ENCODE measurements at regions not wholly inside any gene's neighbourhood (a gene's known extent, or its start where the extent isn't known, plus 50 kb on each side); places are given as distances from the start of the nearest gene placed in this dataset.

DNA sequence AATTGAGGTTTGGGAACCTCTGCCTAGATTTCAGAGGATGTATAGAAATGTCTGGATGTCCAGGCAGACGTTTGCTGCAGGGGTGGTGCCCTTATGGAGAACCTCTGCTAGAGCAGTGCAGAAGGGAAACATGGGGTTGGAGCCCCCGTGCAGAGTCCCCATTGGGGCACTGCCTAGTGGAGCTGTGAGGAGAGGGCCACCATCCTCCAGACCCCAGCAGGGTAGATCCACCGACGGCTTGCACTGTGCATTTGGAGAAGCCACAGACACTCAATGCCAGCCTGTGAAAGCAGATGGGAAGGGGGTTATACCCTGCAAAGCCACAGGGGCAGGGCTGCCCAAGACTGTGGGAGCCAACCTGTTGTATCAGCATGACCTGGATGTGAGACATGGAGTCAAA lies 354.6 kb downstream of the ZNF326 start:
- ChIA-PET POLR2A (no interaction called here), CTCF (ENCODE audit: low intra/inter-chr PET ratio, low total read pairs) (no interaction called here)
- Histone ChIP-seq H4K20me1 (ENCODE audit: insufficient read depth, low read length) (no peaks in the 10 kb centered on the region), H3K4me3 (replicated peaks in 1 of 3; ENCODE audit: insufficient read depth in 1 of 3, low read depth in 2 of 3, low read length in 3 of 3) (no peak overlapping the region), H3K4me1 (ENCODE audit: insufficient read depth, low read length) (no peaks in the 10 kb centered on the region), H2AFZ (ENCODE audit: low read length) (no peak overlapping the region), H3K79me2 (ENCODE audit: insufficient read depth, low read length) (no peaks in the 10 kb centered on the region), H3K9ac (ENCODE audit: insufficient read depth, low read depth, low read length) (no peak overlapping the region), H3K27me3 (ENCODE audit: control insufficient read depth in 1 of 2, insufficient read depth in 2 of 2, low read length in 2 of 2) (no peaks in the 10 kb centered on the region), H3K4me2 (ENCODE audit: low read depth, low read length) (no peak overlapping the region), H3K27ac (ENCODE audit: extremely low read length, insufficient read depth, low read length) (no peak overlapping the region), H3K36me3 (replicated peaks in 1 of 2; ENCODE audit: control insufficient read depth in 1 of 2, insufficient read depth in 2 of 2, low read length in 2 of 2) (no peaks in the 10 kb centered on the region), H3K9me3 (ENCODE audit: low read length) (peaks cover 19% of the 10 kb centered on the region)
- ATAC-seq: no peak
- no peak for DNase-seq (ENCODE audit: low spot score)
- FAIRE-seq: no peak
- no TSS peak for BruUV-seq (replicated peaks)
- 25% methylated on average over 4 of the region's 4 CpGs for WGBS (ENCODE audit: low lambda C conversion rate)
- in situ Hi-C loops (cut with HindIII; ENCODE audit: extremely low pct_ligation_motif_present, low pct_unique_long_range_greater_than_20kb): no loop called here
- intact Hi-C loops (cut with micrococcal nuclease; ENCODE audit: unreplicated experiment): no loop called here
- no peak for TF ChIP-seq SMAD3 (CRISPR knock-in tag; IDR thresholded peaks at IDR 0.05)
- no peak for TF ChIP-seq SALL1 (CRISPR knock-in tag; IDR thresholded peaks at IDR 0.05)
- no peak for TF ChIP-seq NCOA1 (CRISPR knock-in tag; IDR thresholded peaks at IDR 0.05)
- TF ChIP-seq CSRNP1 (CRISPR knock-in tag; IDR thresholded peaks at IDR 0.05): no peak
- no peak for TF ChIP-seq ZFAT (CRISPR knock-in tag; conservative IDR thresholded peaks at IDR 0.05)
- no peak for TF ChIP-seq STAG1 (CRISPR knock-in tag; IDR thresholded peaks at IDR 0.05)
- no peak for TF ChIP-seq THAP11 (CRISPR knock-in tag; IDR thresholded peaks at IDR 0.05)
- no peak for TF ChIP-seq CEBPZ (IDR thresholded peaks at IDR 0.05; ENCODE audit: low read length)
- TF ChIP-seq, protein P1, sequence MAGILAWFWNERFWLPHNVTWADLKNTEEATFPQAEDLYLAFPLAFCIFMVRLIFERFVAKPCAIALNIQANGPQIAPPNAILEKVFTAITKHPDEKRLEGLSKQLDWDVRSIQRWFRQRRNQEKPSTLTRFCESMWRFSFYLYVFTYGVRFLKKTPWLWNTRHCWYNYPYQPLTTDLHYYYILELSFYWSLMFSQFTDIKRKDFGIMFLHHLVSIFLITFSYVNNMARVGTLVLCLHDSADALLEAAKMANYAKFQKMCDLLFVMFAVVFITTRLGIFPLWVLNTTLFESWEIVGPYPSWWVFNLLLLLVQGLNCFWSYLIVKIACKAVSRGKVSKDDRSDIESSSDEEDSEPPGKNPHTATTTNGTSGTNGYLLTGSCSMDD (CRISPR knock-in tag; IDR thresholded peaks at IDR 0.05): no peak
- TF ChIP-seq TCF7L2 (IDR thresholded peaks at IDR 0.05; ENCODE audit: low read depth, low read length): no peak
- TF ChIP-seq, protein P2, sequence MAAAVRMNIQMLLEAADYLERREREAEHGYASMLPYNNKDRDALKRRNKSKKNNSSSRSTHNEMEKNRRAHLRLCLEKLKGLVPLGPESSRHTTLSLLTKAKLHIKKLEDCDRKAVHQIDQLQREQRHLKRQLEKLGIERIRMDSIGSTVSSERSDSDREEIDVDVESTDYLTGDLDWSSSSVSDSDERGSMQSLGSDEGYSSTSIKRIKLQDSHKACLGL (CRISPR knock-in tag; IDR thresholded peaks at IDR 0.05): no peak
- no peak for TF ChIP-seq ZNF770 (CRISPR knock-in tag; IDR thresholded peaks at IDR 0.05)
- TF ChIP-seq, protein P3, sequence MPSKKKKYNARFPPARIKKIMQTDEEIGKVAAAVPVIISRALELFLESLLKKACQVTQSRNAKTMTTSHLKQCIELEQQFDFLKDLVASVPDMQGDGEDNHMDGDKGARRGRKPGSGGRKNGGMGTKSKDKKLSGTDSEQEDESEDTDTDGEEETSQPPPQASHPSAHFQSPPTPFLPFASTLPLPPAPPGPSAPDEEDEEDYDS (CRISPR knock-in tag; IDR thresholded peaks at IDR 0.05): no peak
- TF ChIP-seq ZNF749 (CRISPR knock-in tag; IDR thresholded peaks at IDR 0.05; ENCODE audit: borderline replicate concordance): no peak
- TF ChIP-seq LCORL (IDR thresholded peaks at IDR 0.05): no peak
- TF ChIP-seq LCORL (CRISPR knock-in tag; IDR thresholded peaks at IDR 0.05): no peak

All from HepG2 (cell line).